ENCODE measurements at regions not wholly inside any gene's neighbourhood (a gene's known extent, or its start where the extent isn't known, plus 50 kb on each side); places are given as distances from the start of the nearest gene placed in this dataset.
A peak's percentile ranks its signal among the peaks of the same experiment; 100 is the strongest.
"Not testable (repeated sequence)": the region's sequence is repeated elsewhere in the genome, so short reads cannot be mapped to it uniquely, and the experiment has no call there.

- DNase-seq = peak; percentile 20 to 82
- not testable (repeated sequence) for H3K9me3 ChIP-seq; H3K27ac ChIP-seq; H3K4me3 ChIP-seq; ATAC-seq (ENCODE audit: low FRiP score in 2 of 2); H3K4me1 ChIP-seq; H3K27me3 ChIP-seq; H3K36me3 ChIP-seq
- WGBS, 2 donors = 44 to 60% methylated on average over 2 to 4 of the region's 4 CpGs
These were observed 238.1 kb downstream of the GOLGA6L6 start for GRCh38 chr15:20303248-20304171.

GRCh38 chr15:20302141-20303069, 239.2 kb downstream of the GOLGA6L6 start:
- not testable (repeated sequence) for H3K4me1 ChIP-seq; H3K4me3 ChIP-seq; H3K27me3 ChIP-seq; ATAC-seq (ENCODE audit: low FRiP score in 2 of 2); H3K9me3 ChIP-seq; H3K36me3 ChIP-seq; H3K27ac ChIP-seq
- 81 to 89% methylated on average over 4 to 11 of the region's 11 CpGs for WGBS, 2 donors
- DNase-seq = peak; percentile 21 to 87

GRCh38 chr15:20301471-20302081, 240.0 kb downstream of the GOLGA6L6 start:
- H3K27me3 ChIP-seq; H3K4me3 ChIP-seq; ATAC-seq (ENCODE audit: low FRiP score in 2 of 2); H3K36me3 ChIP-seq; H3K27ac ChIP-seq; H3K4me1 ChIP-seq; H3K9me3 ChIP-seq: not testable (repeated sequence)
- peak; percentile 26 to 88 for DNase-seq
- 87 to 91% methylated on average over 12 of the region's 12 CpGs for WGBS, 2 donors

- not testable (repeated sequence) for H3K4me3 ChIP-seq; ATAC-seq (ENCODE audit: low FRiP score in 2 of 2); H3K27me3 ChIP-seq; H3K9me3 ChIP-seq; DNase-seq; H3K27ac ChIP-seq; H3K4me1 ChIP-seq; H3K36me3 ChIP-seq
- 50 to 92% methylated on average over 2 to 4 of the region's 4 CpGs for WGBS, 2 donors
These were observed 240.6 kb downstream of the GOLGA6L6 start for GRCh38 chr15:20301041-20301390.

- H3K4me3 ChIP-seq; H3K9me3 ChIP-seq; ATAC-seq (ENCODE audit: low FRiP score in 2 of 2); H3K27ac ChIP-seq; H3K4me1 ChIP-seq; H3K27me3 ChIP-seq; H3K36me3 ChIP-seq: not testable (repeated sequence)
- DNase-seq = peak; percentile 18 to 87
- WGBS, 2 donors = 90% methylated on average over 15 to 19 of the region's 19 CpGs
These were observed 241.1 kb downstream of the GOLGA6L6 start for GRCh38 chr15:20300351-20301040.

GRCh38 chr15:20297603-20298123, 243.9 kb downstream of the GOLGA6L6 start:
- WGBS, 2 donors = 71 to 84% methylated on average over 3 of the region's 3 CpGs
- not testable (repeated sequence) for DNase-seq; ATAC-seq (ENCODE audit: low FRiP score in 2 of 2); H3K4me1 ChIP-seq; H3K4me3 ChIP-seq; H3K27ac ChIP-seq; H3K27me3 ChIP-seq; H3K36me3 ChIP-seq
- peaks cover 0 to 14% (median 0%) of the 10 kb centered on the region in 4 donors for H3K9me3 ChIP-seq

- peak in 1 of 2 donors; percentile 19 for DNase-seq
These were observed 245.3 kb downstream of the GOLGA6L6 start for GRCh38 chr15:20296261-20296660.

GRCh38 chr15:20295238-20295811, 246.3 kb downstream of the GOLGA6L6 start:
- Histone ChIP-seq H3K36me3 (no peaks in the 10 kb centered on the region), H3K27me3 (no peaks in the 10 kb centered on the region), H3K4me3 (no peak overlapping the region), H3K4me1 (no peaks in the 10 kb centered on the region), H3K27ac (no peak overlapping the region), H3K9me3 (peaks cover 0 to 14% (median 0%) of the 10 kb centered on the region in 4 donors)
- DNase-seq (peak; percentile 31 to 91), ATAC-seq (ENCODE audit: low FRiP score in 2 of 2) (no peak)
- TF ChIP-seq EP300 (IDR thresholded peaks at IDR 0.05) (no peak), CTCF (IDR thresholded peaks at IDR 0.05) (no peak), POLR2AphosphoS5 (IDR thresholded peaks at IDR 0.05) (no peak), POLR2A (IDR thresholded peaks at IDR 0.05) (no peak)
- 89 to 92% methylated on average over 24 to 42 of the region's 43 CpGs for WGBS, 2 donors

More at GRCh38 chr15:20296261-20296660, 245.3 kb downstream of the GOLGA6L6 start:
- 88 to 91% methylated on average over 8 of the region's 8 CpGs for WGBS, 2 donors
- not testable (repeated sequence) for ATAC-seq (ENCODE audit: low FRiP score in 2 of 2); H3K4me1 ChIP-seq; H3K27me3 ChIP-seq; H3K36me3 ChIP-seq; H3K4me3 ChIP-seq; H3K27ac ChIP-seq
- peaks cover 0 to 14% (median 0%) of the 10 kb centered on the region in 4 donors for H3K9me3 ChIP-seq

All from upper lobe of left lung (tissue), 6 donors.